GM06990 (cell line): ENCODE measurements at regions not wholly inside any gene's neighbourhood (a gene's known extent, or its start where the extent isn't known, plus 50 kb on each side); places are given as distances from the start of the nearest gene placed in this dataset.
"Not testable (repeated sequence)": the region's sequence is repeated elsewhere in the genome, so short reads cannot be mapped to it uniquely, and the experiment has no call there.

ENCODE experiments used
- DNase-seq: peaks from one replicate; pipeline ENCODE4 v3.0.0-alpha.2; 2011; ENCODE audit not compliant: insufficient read length; ENCODE audit errors: extremely low read depth
- H3K27me3 ChIP-seq: replicated peaks from 2 replicates; pipeline ENCODE4 v1.6.0; 2011; ENCODE audit warnings: low read length; ENCODE audit not compliant: control insufficient read depth, insufficient read depth
- H3K36me3 ChIP-seq: 2 replicates; pipeline ENCODE4 v1.5.1; 2011; ENCODE audit warnings: low read length; ENCODE audit not compliant: control insufficient read depth, insufficient read depth
- H3K4me3 ChIP-seq: replicated peaks from 2 replicates; pipeline ENCODE4 v1.5.1; 2011; ENCODE audit warnings: low read depth, mild to moderate bottlenecking, control low read depth, low read length
- TF ChIP-seq, protein P1 (sequence below): IDR thresholded peaks from 2 replicates; pipeline ENCODE4 v1.5.1; 2011; ENCODE audit warnings: low read length, control low read depth, mild to moderate bottlenecking, inconsistent platforms; ENCODE audit not compliant: insufficient read depth, poor library complexity, severe bottlenecking

- DNase-seq, result no peak
- TF ChIP-seq, protein P1, sequence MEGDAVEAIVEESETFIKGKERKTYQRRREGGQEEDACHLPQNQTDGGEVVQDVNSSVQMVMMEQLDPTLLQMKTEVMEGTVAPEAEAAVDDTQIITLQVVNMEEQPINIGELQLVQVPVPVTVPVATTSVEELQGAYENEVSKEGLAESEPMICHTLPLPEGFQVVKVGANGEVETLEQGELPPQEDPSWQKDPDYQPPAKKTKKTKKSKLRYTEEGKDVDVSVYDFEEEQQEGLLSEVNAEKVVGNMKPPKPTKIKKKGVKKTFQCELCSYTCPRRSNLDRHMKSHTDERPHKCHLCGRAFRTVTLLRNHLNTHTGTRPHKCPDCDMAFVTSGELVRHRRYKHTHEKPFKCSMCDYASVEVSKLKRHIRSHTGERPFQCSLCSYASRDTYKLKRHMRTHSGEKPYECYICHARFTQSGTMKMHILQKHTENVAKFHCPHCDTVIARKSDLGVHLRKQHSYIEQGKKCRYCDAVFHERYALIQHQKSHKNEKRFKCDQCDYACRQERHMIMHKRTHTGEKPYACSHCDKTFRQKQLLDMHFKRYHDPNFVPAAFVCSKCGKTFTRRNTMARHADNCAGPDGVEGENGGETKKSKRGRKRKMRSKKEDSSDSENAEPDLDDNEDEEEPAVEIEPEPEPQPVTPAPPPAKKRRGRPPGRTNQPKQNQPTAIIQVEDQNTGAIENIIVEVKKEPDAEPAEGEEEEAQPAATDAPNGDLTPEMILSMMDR, result no peak
- Histone ChIP-seq H3K4me3 (no peak overlapping the region), H3K36me3 (no peaks in the 10 kb centered on the region), H3K27me3 (no peaks in the 10 kb centered on the region)
Observed at GRCh38 chr6:85078058-85078457, 313.7 kb upstream of the TBX18 start.

- TF ChIP-seq, protein P1, result no peak
- Histone ChIP-seq H3K4me3 (no peak overlapping the region), H3K36me3 (no peaks in the 10 kb centered on the region), H3K27me3 (no peaks in the 10 kb centered on the region)
- DNase-seq, result no peak
Observed at GRCh38 chr6:85077098-85077497, 312.7 kb upstream of the TBX18 start.

DNA sequence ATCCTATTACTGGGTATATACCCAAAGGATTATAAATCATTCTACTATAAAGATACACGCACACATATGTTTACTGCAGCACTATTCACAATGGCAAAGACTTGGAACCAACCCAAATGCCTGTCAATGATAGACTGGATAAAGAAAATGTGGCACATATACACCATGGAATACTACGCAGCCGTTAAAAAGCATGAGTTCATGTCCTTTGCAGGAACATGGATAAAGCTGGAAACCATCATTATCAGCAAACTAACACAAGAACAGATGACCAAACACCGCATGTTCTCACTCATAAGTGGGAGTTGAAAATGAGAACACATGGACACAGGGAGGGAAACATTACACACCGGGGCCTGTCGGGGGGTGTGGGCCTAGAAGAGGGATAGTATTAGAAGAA is 307.4 kb upstream of the TBX18 start:
- H3K4me3 ChIP-seq, DNase-seq, H3K36me3 ChIP-seq, H3K27me3 ChIP-seq: not testable (repeated sequence)

GRCh38 chr6:85069577-85069976 is 305.2 kb upstream of the TBX18 start:
- TF ChIP-seq, protein P1, result no peak
- Histone ChIP-seq H3K4me3 (no peak overlapping the region), H3K36me3 (no peaks in the 10 kb centered on the region), H3K27me3 (no peaks in the 10 kb centered on the region)
- no peak for DNase-seq

- Histone ChIP-seq H3K4me3 (no peak overlapping the region), H3K36me3 (no peaks in the 10 kb centered on the region), H3K27me3 (no peaks in the 10 kb centered on the region)
- TF ChIP-seq, protein P1, result no peak
- DNase-seq, result no peak
Observed at GRCh38 chr6:85068221-85068620, 303.8 kb upstream of the TBX18 start.

- TF ChIP-seq, protein P1, result no peak
- no peak for DNase-seq
- Histone ChIP-seq H3K27me3 (no peaks in the 10 kb centered on the region), H3K4me3 (no peak overlapping the region), H3K36me3 (no peaks in the 10 kb centered on the region)
Observed at GRCh38 chr6:85066266-85066665, 301.9 kb upstream of the TBX18 start.
